OCI-LY3 (cell line): ENCODE measurements at regions not wholly inside any gene's neighbourhood (a gene's known extent, or its start where the extent isn't known, plus 50 kb on each side); places are given as distances from the start of the nearest gene placed in this dataset.
"Not testable (repeated sequence)": the region's sequence is repeated elsewhere in the genome, so short reads cannot be mapped to it uniquely, and the experiment has no call there.

Experiments
- H2AFZ ChIP-seq: fragments of 200-600, 300-600 bp; shearing (Covaris generic); 2 replicates; pipeline ENCODE4 v1.6.0; 2014; ENCODE audit warnings: antibody characterized with exemption, low read depth, low read length
- H3K27ac ChIP-seq: fragments of 200-600, 300-600 bp; sonication (generic); 2 replicates; pipeline ENCODE4 v1.5.1; 2014; ENCODE audit warnings: mild to moderate bottlenecking, low read length, moderate library complexity, mixed read lengths
- H3K27me3 ChIP-seq: fragments of 200-600, 300-600 bp; sonication (generic); 2 replicates; pipeline ENCODE4 v1.6.1; 2014; ENCODE audit warnings: low read depth, low read length, mixed read lengths
- H3K36me3 ChIP-seq: fragments of 200-600, 300-600 bp; sonication (generic); replicated peaks from 2 replicates; pipeline ENCODE3; 2014; ENCODE audit warnings: low read depth, low read length, mixed read lengths
- H3K4me1 ChIP-seq: fragments of 300-600, 200-600 bp; sonication (generic); 2 replicates; pipeline ENCODE4 v1.6.1; 2014; ENCODE audit warnings: low read length, mixed read lengths
- H3K4me2 ChIP-seq: fragments of 200-600, 300-600 bp; sonication (generic); 2 replicates; pipeline ENCODE4 v1.6.1; 2014; ENCODE audit warnings: low read length, mixed read lengths
- H3K4me3 ChIP-seq: fragments of 300-600, 200-600 bp; sonication (generic); 2 replicates; pipeline ENCODE4 v1.5.1; 2014; ENCODE audit warnings: antibody characterized with exemption, mild to moderate bottlenecking, low read length, moderate library complexity
- H3K79me2 ChIP-seq: fragments of 300-600, 200-600 bp; shearing (Covaris generic); 2 replicates; pipeline ENCODE4 v1.6.1; 2014; ENCODE audit warnings: mild to moderate bottlenecking, low read length, mixed read lengths
- H3K9ac ChIP-seq: fragments of 300-600, 200-600 bp; shearing (Covaris generic); 2 replicates; pipeline ENCODE4 v1.6.0; 2014; ENCODE audit warnings: mild to moderate bottlenecking, low read length, moderate library complexity
- H3K9me3 ChIP-seq: fragments of 200-600, 300-600 bp; shearing (Covaris generic); 2 replicates; pipeline ENCODE4 v1.6.1; 2014; ENCODE audit warnings: low read length, mixed read lengths; ENCODE audit not compliant: insufficient read depth
- H4K20me1 ChIP-seq: fragments of 200-600, 300-600 bp; sonication (generic); 2 replicates; pipeline ENCODE4 v1.6.1; 2016; ENCODE audit warnings: low read length, mixed read lengths; ENCODE audit not compliant: insufficient read depth
- EZH2phosphoT487 ChIP-seq: fragments of 200-600 bp; shearing (Covaris generic); IDR thresholded peaks from 2 replicates; pipeline ENCODE4 v1.6.1; 2018; ENCODE audit warnings: antibody characterized with exemption, mixed run types, low read depth
- TF ChIP-seq, protein P1 (sequence below): fragments of 200-600, 300-600 bp; sonication (generic); IDR thresholded peaks from 2 replicates; pipeline ENCODE4 v1.5.1; 2014; ENCODE audit warnings: antibody characterized with exemption, low read length, low read depth

DNA sequence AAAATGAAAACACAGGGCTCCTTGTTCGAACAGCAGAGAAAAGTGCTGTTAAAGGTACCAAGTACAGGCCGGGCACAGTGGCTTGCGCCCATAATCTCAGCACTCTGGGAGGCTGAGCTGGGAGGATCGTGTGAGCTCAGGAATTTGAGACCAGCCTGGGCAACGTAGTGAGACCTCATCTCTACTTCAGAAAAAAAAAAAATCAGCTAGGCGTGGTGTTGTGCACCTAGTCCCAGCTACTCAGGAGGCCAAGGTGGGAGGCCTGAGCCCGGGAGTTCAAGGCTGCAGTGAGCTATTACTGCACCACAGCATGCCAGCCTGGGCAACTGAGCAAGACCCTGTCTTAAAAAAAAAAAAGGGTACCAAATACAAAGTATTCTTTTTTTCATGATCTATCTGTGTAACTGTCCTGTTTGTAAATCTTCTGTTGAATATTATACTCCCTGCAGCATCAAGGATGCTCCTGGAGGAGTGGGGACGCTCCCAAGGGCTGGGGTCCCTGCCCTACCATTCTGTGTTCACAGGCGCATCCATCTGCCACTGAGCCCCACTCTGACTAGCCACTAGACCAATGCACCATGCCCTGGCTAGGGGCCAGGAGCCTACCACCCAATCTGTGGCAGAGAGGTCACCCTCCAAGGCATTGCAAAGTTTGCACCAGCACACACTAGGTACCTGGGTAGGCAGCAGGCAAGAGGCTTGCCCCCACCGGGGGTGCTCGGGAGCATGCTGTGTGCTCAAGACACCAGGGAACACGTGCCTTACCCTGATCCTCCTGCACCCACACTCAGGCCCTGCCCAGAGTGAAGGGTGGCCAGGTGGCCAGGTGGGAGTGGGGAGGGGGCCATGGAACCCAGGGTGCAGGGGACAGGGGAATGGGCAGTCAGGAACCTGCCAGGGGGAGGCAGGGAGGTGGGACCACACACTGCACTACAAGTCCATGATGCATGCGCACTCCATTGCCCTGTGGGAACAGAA lies 67.3 kb upstream of the KMT2C start:
- TF ChIP-seq EZH2phosphoT487 = no peak
- TF ChIP-seq, protein P1, sequence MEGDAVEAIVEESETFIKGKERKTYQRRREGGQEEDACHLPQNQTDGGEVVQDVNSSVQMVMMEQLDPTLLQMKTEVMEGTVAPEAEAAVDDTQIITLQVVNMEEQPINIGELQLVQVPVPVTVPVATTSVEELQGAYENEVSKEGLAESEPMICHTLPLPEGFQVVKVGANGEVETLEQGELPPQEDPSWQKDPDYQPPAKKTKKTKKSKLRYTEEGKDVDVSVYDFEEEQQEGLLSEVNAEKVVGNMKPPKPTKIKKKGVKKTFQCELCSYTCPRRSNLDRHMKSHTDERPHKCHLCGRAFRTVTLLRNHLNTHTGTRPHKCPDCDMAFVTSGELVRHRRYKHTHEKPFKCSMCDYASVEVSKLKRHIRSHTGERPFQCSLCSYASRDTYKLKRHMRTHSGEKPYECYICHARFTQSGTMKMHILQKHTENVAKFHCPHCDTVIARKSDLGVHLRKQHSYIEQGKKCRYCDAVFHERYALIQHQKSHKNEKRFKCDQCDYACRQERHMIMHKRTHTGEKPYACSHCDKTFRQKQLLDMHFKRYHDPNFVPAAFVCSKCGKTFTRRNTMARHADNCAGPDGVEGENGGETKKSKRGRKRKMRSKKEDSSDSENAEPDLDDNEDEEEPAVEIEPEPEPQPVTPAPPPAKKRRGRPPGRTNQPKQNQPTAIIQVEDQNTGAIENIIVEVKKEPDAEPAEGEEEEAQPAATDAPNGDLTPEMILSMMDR = no peak
- no peaks in the 10 kb centered on the region for H4K20me1 ChIP-seq
- no peaks in the 10 kb centered on the region for H3K36me3 ChIP-seq
- no peak overlapping the region for H3K4me3 ChIP-seq
- H3K9ac ChIP-seq = no peak overlapping the region
- H3K27ac ChIP-seq = no peak overlapping the region
- no peaks in the 10 kb centered on the region for H3K79me2 ChIP-seq
- H2AFZ ChIP-seq = no peak overlapping the region
- H3K27me3 ChIP-seq = no peaks in the 10 kb centered on the region
- no peaks in the 10 kb centered on the region for H3K4me1 ChIP-seq
- no peaks in the 10 kb centered on the region for H3K9me3 ChIP-seq
- H3K4me2 ChIP-seq = no peak overlapping the region

DNA sequence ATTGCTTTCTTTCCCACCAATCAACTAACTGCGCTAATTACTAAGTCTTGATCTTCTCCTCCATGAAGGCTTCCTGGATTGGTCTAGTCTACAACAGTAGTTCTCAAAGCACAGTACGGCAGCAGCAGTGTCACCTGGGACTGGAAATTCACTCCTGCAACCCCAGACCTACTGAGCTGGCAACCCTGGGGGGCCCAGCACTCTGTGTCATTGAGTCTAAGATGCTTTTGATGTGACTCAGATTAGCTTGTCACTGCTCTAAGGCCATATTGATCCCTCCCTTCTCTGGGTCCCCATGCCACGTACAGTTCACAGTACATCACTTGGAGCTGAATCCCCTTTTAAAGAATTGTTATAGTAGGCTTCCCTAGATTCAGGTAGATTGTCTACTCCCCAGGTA lies 65.7 kb upstream of the KMT2C start:
- H3K27ac ChIP-seq = no peak overlapping the region
- H3K9ac ChIP-seq = no peak overlapping the region
- H3K36me3 ChIP-seq = no peaks in the 10 kb centered on the region
- no peak overlapping the region for H3K4me3 ChIP-seq
- H3K9me3 ChIP-seq = no peaks in the 10 kb centered on the region
- H3K4me2 ChIP-seq = no peak overlapping the region
- no peaks in the 10 kb centered on the region for H4K20me1 ChIP-seq
- H3K79me2 ChIP-seq = no peaks in the 10 kb centered on the region
- no peak for TF ChIP-seq EZH2phosphoT487
- TF ChIP-seq, protein P1 = no peak
- no peak overlapping the region for H2AFZ ChIP-seq
- no peaks in the 10 kb centered on the region for H3K27me3 ChIP-seq
- no peaks in the 10 kb centered on the region for H3K4me1 ChIP-seq

- not testable (repeated sequence) for H4K20me1 ChIP-seq, H3K4me1 ChIP-seq, H3K27me3 ChIP-seq, H3K36me3 ChIP-seq, H3K4me2 ChIP-seq, H3K79me2 ChIP-seq, H2AFZ ChIP-seq, H3K9ac ChIP-seq, H3K9me3 ChIP-seq, H3K27ac ChIP-seq, H3K4me3 ChIP-seq
Observed at GRCh38 chr7:152499969-152500368, 64.2 kb upstream of the KMT2C start.

DNA sequence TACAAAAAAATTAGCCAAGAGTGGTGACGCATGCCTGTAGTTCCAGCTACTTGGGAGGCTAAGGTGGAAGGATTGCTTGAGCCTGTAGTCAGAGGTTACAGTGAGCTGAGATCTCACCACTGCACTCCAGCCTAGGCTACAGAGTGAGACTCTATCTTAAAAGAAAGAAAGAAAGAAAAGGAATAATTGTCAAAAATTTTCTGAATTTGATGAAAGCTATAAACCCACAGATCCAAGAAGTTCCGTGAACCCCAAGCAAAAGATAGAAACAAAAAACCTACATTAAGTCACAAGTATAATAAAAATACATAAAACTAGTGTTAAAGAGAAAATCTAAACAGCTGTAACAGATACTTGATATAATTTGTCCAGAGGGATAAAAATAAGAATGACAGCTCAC lies 60.1 kb upstream of the KMT2C start:
- H3K36me3 ChIP-seq = no peaks in the 10 kb centered on the region

More for the DNA sequence above, 60.1 kb upstream of the KMT2C start:
- no peaks in the 10 kb centered on the region for H3K9me3 ChIP-seq
- no peaks in the 10 kb centered on the region for H3K4me1 ChIP-seq
- no peak overlapping the region for H3K27ac ChIP-seq
- H3K27me3 ChIP-seq = no peaks in the 10 kb centered on the region; the same call in 1 of the 2 replicates
- H2AFZ ChIP-seq = no peak overlapping the region
- H3K4me2 ChIP-seq = no peak overlapping the region
- H3K79me2 ChIP-seq = no peaks in the 10 kb centered on the region
- no peak for TF ChIP-seq EZH2phosphoT487
- TF ChIP-seq, protein P1 = no peak
- H3K4me3 ChIP-seq = no peak overlapping the region
- H4K20me1 ChIP-seq = no peaks in the 10 kb centered on the region
- no peak overlapping the region for H3K9ac ChIP-seq
